Stromal cell of bone marrow (primary cell): ENCODE measurements at regions not wholly inside any gene's neighbourhood (a gene's known extent, or its start where the extent isn't known, plus 50 kb on each side); places are given as distances from the start of the nearest gene placed in this dataset.

Experiments used
- DNase-seq: peaks from one replicate; pipeline ENCODE4 v3.0.0-alpha.2; 2012; ENCODE audit warnings: low read depth

- peak; percentile 17 for DNase-seq
Observed at GRCh38 chr5:141747152-141748141, 65.4 kb upstream of the ARAP3 start.

- no peak for DNase-seq
Observed at GRCh38 chr5:141746395-141746794, 64.4 kb upstream of the ARAP3 start.

- DNase-seq = no peak
Observed at GRCh38 chr5:141745390-141745789, 63.4 kb upstream of the ARAP3 start.

- no peak for DNase-seq
Observed at GRCh38 chr5:141743866-141744272, 61.8 kb upstream of the ARAP3 start.

- DNase-seq = peak; percentile 5
Observed at GRCh38 chr5:141742866-141743851, 61.1 kb upstream of the ARAP3 start.

- DNase-seq = no peak
Observed at GRCh38 chr5:141742144-141742543, 60.1 kb upstream of the ARAP3 start.

- no peak for DNase-seq
Observed at GRCh38 chr5:141740885-141741284, 58.9 kb upstream of the ARAP3 start.

GRCh38 chr5:141737535-141737934, 55.5 kb upstream of the ARAP3 start:
- no peak for DNase-seq

GRCh38 chr5:141735823-141736222, 53.8 kb upstream of the ARAP3 start:
- no peak for DNase-seq

- peak; percentile 28 for DNase-seq
Observed at GRCh38 chr5:141734501-141735229, 52.6 kb upstream of the ARAP3 start.

GRCh38 chr5:141733198-141733597, 51.2 kb upstream of the ARAP3 start:
- DNase-seq = no peak

- DNase-seq = no peak
Observed at GRCh38 chr5:141732417-141732816, 50.4 kb upstream of the ARAP3 start.
